ENCODE measurements at regions not wholly inside any gene's neighbourhood (a gene's known extent, or its start where the extent isn't known, plus 50 kb on each side); places are given as distances from the start of the nearest gene placed in this dataset.
A peak's percentile ranks its signal among the peaks of the same experiment; 100 is the strongest.
"Not testable (repeated sequence)": the region's sequence is repeated elsewhere in the genome, so short reads cannot be mapped to it uniquely, and the experiment has no call there.

DNA sequence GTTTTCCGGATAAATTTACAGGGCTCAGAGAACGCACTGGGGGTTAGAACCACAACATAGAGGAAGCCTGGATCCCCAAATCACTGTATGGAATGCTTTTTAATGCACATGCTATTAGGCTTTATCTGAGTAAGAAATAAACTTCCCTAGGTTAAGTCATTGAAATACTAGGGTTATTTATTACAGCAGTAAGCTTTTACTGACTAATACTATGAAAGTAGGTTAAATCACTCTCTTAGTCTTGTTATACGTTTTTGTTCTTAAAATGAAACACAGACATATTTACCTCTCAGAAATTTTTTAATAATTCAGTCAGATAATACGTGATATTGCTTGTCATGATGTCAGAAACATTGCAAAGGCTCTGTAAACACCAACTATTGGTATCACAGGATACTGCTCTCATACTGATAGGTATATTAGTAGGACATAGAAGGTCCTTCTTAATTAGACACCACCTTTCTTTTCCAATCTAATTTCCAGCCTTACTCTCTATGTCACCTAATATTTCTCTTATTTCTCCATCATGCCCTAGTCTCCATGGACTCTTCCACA, 162.7 kb upstream of the NYAP2 start:
- POLR2A ChIA-PET: no interaction called here
- Histone ChIP-seq H3K36me3 (ENCODE audit: control insufficient read depth, insufficient read depth, low read length) (no peaks in the 10 kb centered on the region), H3K4me3 (ENCODE audit: low read depth, low read length) (no peak overlapping the region), H3K27me3 (ENCODE audit: control insufficient read depth, insufficient read depth, low read length) (no peaks in the 10 kb centered on the region)
- DNase-seq (ENCODE audit: low read depth): no peak
- CTCF ChIA-PET: no interaction called here
- TF ChIP-seq, protein P1, sequence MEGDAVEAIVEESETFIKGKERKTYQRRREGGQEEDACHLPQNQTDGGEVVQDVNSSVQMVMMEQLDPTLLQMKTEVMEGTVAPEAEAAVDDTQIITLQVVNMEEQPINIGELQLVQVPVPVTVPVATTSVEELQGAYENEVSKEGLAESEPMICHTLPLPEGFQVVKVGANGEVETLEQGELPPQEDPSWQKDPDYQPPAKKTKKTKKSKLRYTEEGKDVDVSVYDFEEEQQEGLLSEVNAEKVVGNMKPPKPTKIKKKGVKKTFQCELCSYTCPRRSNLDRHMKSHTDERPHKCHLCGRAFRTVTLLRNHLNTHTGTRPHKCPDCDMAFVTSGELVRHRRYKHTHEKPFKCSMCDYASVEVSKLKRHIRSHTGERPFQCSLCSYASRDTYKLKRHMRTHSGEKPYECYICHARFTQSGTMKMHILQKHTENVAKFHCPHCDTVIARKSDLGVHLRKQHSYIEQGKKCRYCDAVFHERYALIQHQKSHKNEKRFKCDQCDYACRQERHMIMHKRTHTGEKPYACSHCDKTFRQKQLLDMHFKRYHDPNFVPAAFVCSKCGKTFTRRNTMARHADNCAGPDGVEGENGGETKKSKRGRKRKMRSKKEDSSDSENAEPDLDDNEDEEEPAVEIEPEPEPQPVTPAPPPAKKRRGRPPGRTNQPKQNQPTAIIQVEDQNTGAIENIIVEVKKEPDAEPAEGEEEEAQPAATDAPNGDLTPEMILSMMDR (IDR thresholded peaks at IDR 0.05; ENCODE audit: insufficient read depth, low read depth, low read length): no peak

DNA sequence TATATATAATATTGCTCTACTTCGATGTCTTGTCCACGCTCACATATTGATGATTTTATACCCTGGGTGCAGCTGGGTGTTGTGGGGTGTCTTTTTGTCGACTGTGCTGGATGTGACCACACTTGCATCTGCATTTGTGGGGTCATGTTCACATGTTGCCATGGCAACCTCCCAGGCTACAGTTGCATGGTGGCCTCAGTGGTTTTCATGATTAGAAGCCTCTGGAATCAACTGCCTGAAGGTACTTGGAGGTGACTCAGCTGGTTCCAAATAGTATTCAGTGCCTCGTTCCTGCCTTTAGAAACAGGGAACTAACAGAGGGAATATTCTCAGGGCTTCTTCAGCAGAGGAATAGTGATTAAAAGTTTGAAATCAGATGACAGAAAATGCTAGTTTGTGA, 166.3 kb upstream of the NYAP2 start:
- ChIA-PET POLR2A (no interaction called here), CTCF (interaction anchor here (0.6 kb wide), 1 partner anchor 103 kb away, joined by 3 read pairs; no protein-coding TSS in a partner anchor)
- Histone ChIP-seq H3K4me3 (ENCODE audit: low read depth, low read length) (no peak overlapping the region), H3K36me3 (ENCODE audit: control insufficient read depth, insufficient read depth, low read length) (no peaks in the 10 kb centered on the region), H3K27me3 (ENCODE audit: control insufficient read depth, insufficient read depth, low read length) (no peaks in the 10 kb centered on the region)
- peak; percentile 35 for DNase-seq (ENCODE audit: low read depth)
- TF ChIP-seq, protein P1 (IDR thresholded peaks at IDR 0.05; ENCODE audit: insufficient read depth, low read depth, low read length): no peak

DNA sequence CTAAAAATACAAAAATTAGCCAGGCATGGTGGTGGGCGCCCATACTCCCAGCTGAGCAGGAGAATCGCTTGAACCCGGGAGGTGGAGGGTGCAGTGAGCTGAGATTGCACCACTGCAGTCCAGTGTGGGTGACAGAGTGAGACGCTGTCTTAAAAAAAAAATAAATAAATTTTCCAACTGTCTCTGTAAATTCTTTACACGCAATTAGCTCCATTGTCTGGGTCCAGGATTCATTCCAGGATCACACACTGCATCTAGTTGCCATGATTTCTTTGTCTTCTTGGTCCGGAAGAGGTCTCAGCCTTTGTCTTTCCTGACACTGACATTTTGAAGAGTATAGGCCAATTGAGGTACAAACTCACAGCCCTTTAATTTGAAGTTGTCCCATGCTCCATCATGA, 167.6 kb upstream of the NYAP2 start:
- TF ChIP-seq, protein P1 (IDR thresholded peaks at IDR 0.05; ENCODE audit: insufficient read depth, low read depth, low read length): no peak

GRCh38 chr2:225229346-225229745, 170.2 kb upstream of the NYAP2 start:
- CTCF ChIA-PET; H3K36me3 ChIP-seq (ENCODE audit: control insufficient read depth, insufficient read depth, low read length); DNase-seq (ENCODE audit: low read depth); H3K4me3 ChIP-seq (ENCODE audit: low read depth, low read length); POLR2A ChIA-PET; H3K27me3 ChIP-seq (ENCODE audit: control insufficient read depth, insufficient read depth, low read length): not testable (repeated sequence)

More for the DNA sequence above, 167.6 kb upstream of the NYAP2 start:
- Histone ChIP-seq H3K36me3 (ENCODE audit: control insufficient read depth, insufficient read depth, low read length) (no peaks in the 10 kb centered on the region), H3K4me3 (ENCODE audit: low read depth, low read length) (no peak overlapping the region), H3K27me3 (ENCODE audit: control insufficient read depth, insufficient read depth, low read length) (no peaks in the 10 kb centered on the region)
- POLR2A ChIA-PET: no interaction called here
- DNase-seq (ENCODE audit: low read depth): no peak
- CTCF ChIA-PET: no interaction called here

- CTCF ChIA-PET: no interaction called here
These were observed 173.1 kb upstream of the NYAP2 start for GRCh38 chr2:225226441-225226840.

More at GRCh38 chr2:225226441-225226840, 173.1 kb upstream of the NYAP2 start:
- no peak for DNase-seq (ENCODE audit: low read depth)
- Histone ChIP-seq H3K36me3 (ENCODE audit: control insufficient read depth, insufficient read depth, low read length) (no peaks in the 10 kb centered on the region), H3K4me3 (ENCODE audit: low read depth, low read length) (no peak overlapping the region), H3K27me3 (ENCODE audit: control insufficient read depth, insufficient read depth, low read length) (no peaks in the 10 kb centered on the region)
- POLR2A ChIA-PET: no interaction called here
- TF ChIP-seq, protein P1 (IDR thresholded peaks at IDR 0.05; ENCODE audit: insufficient read depth, low read depth, low read length): no peak
